ENCODE measurements at regions not wholly inside any gene's neighbourhood (a gene's known extent, or its start where the extent isn't known, plus 50 kb on each side); places are given as distances from the start of the nearest gene placed in this dataset.

DNA sequence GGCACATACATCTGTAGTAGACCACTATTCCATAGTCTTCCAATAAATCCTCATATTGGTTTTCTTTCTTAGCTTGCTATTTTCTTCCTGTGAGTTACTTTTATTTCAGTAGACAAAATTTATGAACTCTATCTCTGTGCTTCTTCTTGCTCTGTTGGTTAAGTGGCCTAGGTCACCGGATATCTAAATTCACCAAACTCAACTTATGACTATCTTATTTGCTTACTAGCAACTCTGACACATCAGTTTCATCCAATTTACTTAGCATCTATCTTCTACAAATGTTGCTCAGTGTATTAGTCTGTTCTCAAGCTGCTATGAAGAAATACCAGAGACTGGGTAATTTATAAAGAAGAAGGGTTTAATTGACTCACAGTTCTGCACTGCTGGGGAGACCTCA, 432.5 kb upstream of the FSIP2 start:
- TF ChIP-seq CTCF (IDR thresholded peaks at IDR 0.05), result no peak
- no peak for TF ChIP-seq EP300 (IDR thresholded peaks at IDR 0.05)
- no peak for TF ChIP-seq POLR2A (IDR thresholded peaks at IDR 0.05)

Data from upper lobe of left lung (tissue), 4 donors.